HepG2 (cell line): ENCODE measurements at regions not wholly inside any gene's neighbourhood (a gene's known extent, or its start where the extent isn't known, plus 50 kb on each side); places are given as distances from the start of the nearest gene placed in this dataset.
A peak's percentile ranks its signal among the peaks of the same experiment; 100 is the strongest.

Source experiments
- ATAC-seq: fragments of 200-7000 bp; cut with Tn5 transposase; 3 replicates; pipeline ENCODE4 v1.9.1; 2020; ENCODE audit warnings: mild to moderate bottlenecking, moderate library complexity
- BruUV-seq: library from RNA; stranded (reverse); fragments of 400-500 nt; replicated peaks from 2 replicates; lab custom pipeline; 2021; lab: Mats Ljungman, UMichigan
- CTCF ChIA-PET: fragments of 300-600 bp; formaldehyde crosslinking; extraction: SDS; loops from one replicate; lab custom pipeline; 2021; ENCODE audit warnings: low total read pairs, inconsistent platforms, low intra/inter-chr PET ratio; lab: Yijun Ruan, JAX
- POLR2A ChIA-PET: fragments of 350-600 bp; sonication (Branson Sonifier 250); formaldehyde crosslinking; loops from one replicate; lab custom pipeline; 2020; ENCODE audit warnings: antibody characterized with exemption, inconsistent platforms; lab: Yijun Ruan, JAX
- DNase-seq: peaks from one replicate; pipeline ENCODE4 v3.0.0-alpha.2; 2015; ENCODE audit warnings: low spot score
- FAIRE-seq: peaks from 3 replicates; lab custom pipeline; 2011; peaks lifted over from hg19 to GRCh38; lab: Jason Lieb, UNC
- H2AFZ ChIP-seq: one replicate; pipeline ENCODE4 v1.6.1; 2011; ENCODE audit warnings: low read length, inconsistent platforms
- H3K27ac ChIP-seq: fragments of 300-600 bp; 3 replicates; pipeline ENCODE4 v1.8.0; 2011; ENCODE audit warnings: mixed run types, mild to moderate bottlenecking, mixed read lengths, low read length, inconsistent platforms; ENCODE audit not compliant: insufficient read depth; ENCODE audit errors: extremely low read length
- H3K27me3 ChIP-seq, 2 experiments: fragments of 200-600 bp in 1 of 2; 2 replicates in 1 of 2; 3 replicates in 1 of 2; pipeline versions ENCODE4 v1.6.0 to v1.8.0; 2011; ENCODE audit warnings: low read length in 2 of 2, mild to moderate bottlenecking in 2 of 2, moderate library complexity in 2 of 2, inconsistent platforms in 1 of 2; ENCODE audit not compliant: insufficient read depth in 2 of 2, control insufficient read depth in 1 of 2
- H3K36me3 ChIP-seq, 2 experiments: fragments of 200-600 bp in 1 of 2; replicated peaks in 1 of 2; 2 replicates in 1 of 2; 3 replicates in 1 of 2; pipeline versions ENCODE4 v1.5.1 to v1.8.0; 2011; ENCODE audit warnings: low read length in 2 of 2, inconsistent platforms in 1 of 2; ENCODE audit not compliant: insufficient read depth in 2 of 2, control insufficient read depth in 1 of 2
- H3K4me1 ChIP-seq: 2 replicates; pipeline ENCODE4 v1.5.1; 2012; ENCODE audit warnings: low read length, inconsistent platforms; ENCODE audit not compliant: insufficient read depth
- H3K4me2 ChIP-seq: 2 replicates; pipeline ENCODE4 v1.6.0; 2011; ENCODE audit warnings: low read depth, low read length, inconsistent platforms
- H3K4me3 ChIP-seq, 3 experiments: fragments of 200-600 bp in 1 of 3; sonication (generic), shearing (Covaris generic) in 1 of 3; replicated peaks in 1 of 3; 2 replicates each; pipeline ENCODE4 v1.5.1; 2011 to 2016; ENCODE audit warnings: low read length in 3 of 3, inconsistent platforms in 2 of 3, low read depth in 2 of 3, mild to moderate bottlenecking in 2 of 3, control low read depth in 1 of 3, mixed read lengths in 1 of 3; ENCODE audit not compliant: insufficient read depth in 1 of 3
- H3K79me2 ChIP-seq: one replicate; pipeline ENCODE4 v1.6.1; 2011; ENCODE audit warnings: low read length, inconsistent platforms; ENCODE audit not compliant: insufficient read depth
- H3K9ac ChIP-seq: 2 replicates; pipeline ENCODE4 v1.6.0; 2011; ENCODE audit warnings: mild to moderate bottlenecking, low read depth, low read length, inconsistent platforms; ENCODE audit not compliant: insufficient read depth
- H3K9me3 ChIP-seq: 2 replicates; pipeline ENCODE4 v1.5.1; 2012; ENCODE audit warnings: mild to moderate bottlenecking, low read length
- H4K20me1 ChIP-seq: 2 replicates; pipeline ENCODE4 v1.6.0; 2011; ENCODE audit warnings: inconsistent platforms, mild to moderate bottlenecking, low read length, moderate library complexity; ENCODE audit not compliant: insufficient read depth
- MAFF ChIP-seq: IDR thresholded peaks from 2 replicates; pipeline ENCODE4 v1.6.1; 2011; ENCODE audit warnings: low read depth, low read length, improper control_type of control experiment
- MAFK ChIP-seq, 2 experiments: IDR thresholded peaks in 1 of 2; conservative IDR thresholded peaks in 1 of 2; 2 replicates each; pipeline ENCODE4 v1.6.1; 2011; ENCODE audit warnings: improper control_type of control experiment in 2 of 2, low read length in 2 of 2
- RBM22 ChIP-seq: fragments of 200-400 bp; formaldehyde crosslinking; optimal IDR thresholded peaks from 2 replicates; pipeline ENCODE3; 2017; ENCODE audit warnings: mild to moderate bottlenecking, low read length, moderate library complexity
- ZNF234 ChIP-seq: sonication (generic); formaldehyde crosslinking; conservative IDR thresholded peaks from 2 replicates; pipeline ENCODE4 v1.5.1; 2020; ENCODE audit warnings: mild to moderate bottlenecking, missing genetic modification reagents
- ZNF549 ChIP-seq: sonication (generic); formaldehyde crosslinking; IDR thresholded peaks from 2 replicates; pipeline ENCODE4 v1.5.0; 2020; ENCODE audit warnings: missing genetic modification reagents
- ZNF660 ChIP-seq: sonication (generic); formaldehyde crosslinking; IDR thresholded peaks from 2 replicates; pipeline ENCODE4 v1.5.1; 2020; ENCODE audit warnings: mild to moderate bottlenecking, low read depth, missing genetic modification reagents, borderline replicate concordance
- WGBS: methylation state at CpG from one replicate; pipeline ENCODE4 v1.1.6; 2017; ENCODE audit warnings: low lambda C conversion rate; 5-methylcytosine and 5-hydroxymethylcytosine counted together
- in situ Hi-C: cut with HindIII; loops from 2 replicates; pipeline ENCODE4 v1.10.0; 2017; ENCODE audit warnings: low pct_unique_long_range_greater_than_20kb; ENCODE audit not compliant: extremely low pct_ligation_motif_present
- intact Hi-C: fragments of 100-400 bp; cut with micrococcal nuclease; formaldehyde crosslinking; loops from one replicate; pipeline ENCODE4 v1.10.0; 2022; ENCODE audit not compliant: unreplicated experiment
- TF ChIP-seq, protein P1 (sequence below): sonication (generic); formaldehyde crosslinking; conservative IDR thresholded peaks from 2 replicates; pipeline ENCODE4 v1.4.0; 2020; ENCODE audit warnings: missing genetic modification reagents

- no peak overlapping the region for H3K27ac ChIP-seq
- no peak overlapping the region for H3K9ac ChIP-seq
- in situ Hi-C loops (no loop called here), intact Hi-C loops (no loop called here)
- H3K27me3 ChIP-seq, result no peaks in the 10 kb centered on the region
- no peak overlapping the region for H2AFZ ChIP-seq
- H3K4me2 ChIP-seq, result no peak overlapping the region
- WGBS, result 5% methylated on average over 5 of the region's 5 CpGs
- BruUV-seq, result no TSS peak
- no peak overlapping the region for H3K4me3 ChIP-seq
- H3K4me1 ChIP-seq, result peaks cover 22% of the 10 kb centered on the region; the same call in 1 of the 2 replicates
- H3K79me2 ChIP-seq, result no peaks in the 10 kb centered on the region
- CTCF ChIA-PET, result no interaction called here
- peaks cover 80% of the 10 kb centered on the region for H3K9me3 ChIP-seq
- TF ChIP-seq RBM22 (no peak), ZNF549 (CRISPR knock-in tag) (no peak), ZNF234 (CRISPR knock-in tag) (no peak)
- TF ChIP-seq, protein P1, sequence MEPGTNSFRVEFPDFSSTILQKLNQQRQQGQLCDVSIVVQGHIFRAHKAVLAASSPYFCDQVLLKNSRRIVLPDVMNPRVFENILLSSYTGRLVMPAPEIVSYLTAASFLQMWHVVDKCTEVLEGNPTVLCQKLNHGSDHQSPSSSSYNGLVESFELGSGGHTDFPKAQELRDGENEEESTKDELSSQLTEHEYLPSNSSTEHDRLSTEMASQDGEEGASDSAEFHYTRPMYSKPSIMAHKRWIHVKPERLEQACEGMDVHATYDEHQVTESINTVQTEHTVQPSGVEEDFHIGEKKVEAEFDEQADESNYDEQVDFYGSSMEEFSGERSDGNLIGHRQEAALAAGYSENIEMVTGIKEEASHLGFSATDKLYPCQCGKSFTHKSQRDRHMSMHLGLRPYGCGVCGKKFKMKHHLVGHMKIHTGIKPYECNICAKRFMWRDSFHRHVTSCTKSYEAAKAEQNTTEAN (CRISPR knock-in tag), result no peak
- POLR2A ChIA-PET, result no interaction called here
- no peaks in the 10 kb centered on the region for H3K36me3 ChIP-seq
- ATAC-seq (no peak), DNase-seq (no peak), FAIRE-seq (no peak)
- H4K20me1 ChIP-seq, result no peaks in the 10 kb centered on the region
Measured at GRCh38 chr3:20844851-20845250, 658.8 kb upstream of the SGO1 start.

DNA sequence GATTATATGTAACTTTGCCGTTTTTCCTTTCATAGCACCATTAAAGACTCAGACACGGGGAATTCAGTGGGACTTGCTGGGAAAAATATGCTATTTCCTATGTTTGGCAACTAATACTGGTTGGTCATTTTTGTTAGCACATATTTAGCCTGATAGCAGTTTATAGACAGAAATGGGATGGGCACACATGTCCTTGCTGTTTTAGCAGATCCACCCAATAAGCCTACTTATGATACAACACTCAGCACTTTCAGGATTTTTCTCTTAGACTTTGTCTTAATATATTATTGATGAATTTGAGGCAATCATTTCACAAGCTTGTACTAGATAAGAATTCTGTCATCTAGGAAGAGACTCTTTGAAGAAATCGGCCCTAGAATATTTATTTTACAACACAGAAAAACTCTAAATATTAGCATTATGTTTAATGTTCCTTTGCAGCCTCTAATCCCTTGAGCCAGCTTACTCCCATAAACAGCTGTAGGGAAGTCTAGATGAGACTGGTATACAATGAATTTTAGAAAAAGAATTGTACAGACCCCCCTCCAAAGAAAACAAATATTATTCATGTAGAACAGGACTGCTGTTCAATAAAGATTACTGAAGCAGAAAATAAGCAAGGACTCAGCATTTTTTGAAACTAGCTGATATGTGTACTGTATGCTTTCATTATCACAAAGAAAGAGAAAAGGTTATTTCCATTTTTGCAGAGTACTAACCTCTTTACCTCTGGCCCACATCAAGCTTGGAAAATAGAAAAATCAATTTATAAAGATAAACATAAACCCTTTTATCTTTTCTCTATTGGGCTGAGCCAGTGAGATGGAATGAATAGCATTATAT is 656.8 kb upstream of the SGO1 start:
- Histone ChIP-seq H3K4me2 (no peak overlapping the region), H3K79me2 (no peaks in the 10 kb centered on the region), H3K4me3 (no peak overlapping the region), H3K27me3 (no peaks in the 10 kb centered on the region), H3K9ac (no peak overlapping the region), H3K36me3 (no peaks in the 10 kb centered on the region), H4K20me1 (no peaks in the 10 kb centered on the region), H3K9me3 (peaks cover 79% of the 10 kb centered on the region), H2AFZ (no peak overlapping the region), H3K4me1 (peaks cover 22% of the 10 kb centered on the region; the same call in 1 of the 2 replicates), H3K27ac (no peak overlapping the region)
- TF ChIP-seq MAFK (conservative IDR thresholded peaks at IDR 0.05 in 1 of 2, IDR thresholded peaks at IDR 0.05 in 1 of 2; ENCODE audit: low read length in 2 of 2) (peak; percentile 70 to 77), MAFF (peak; percentile 74), ZNF660 (CRISPR knock-in tag) (no peak)
- DNase-seq (no peak), FAIRE-seq (no peak), ATAC-seq (no peak)
- in situ Hi-C loops (no loop called here), intact Hi-C loops (no loop called here)
- BruUV-seq, result no TSS peak
- POLR2A ChIA-PET, result no interaction called here
- CTCF ChIA-PET, result no interaction called here
- WGBS, result 6% methylated on average over 3 of the region's 3 CpGs
